Neuronal stem cell (in vitro differentiated cells): ENCODE measurements at regions not wholly inside any gene's neighbourhood (a gene's known extent, or its start where the extent isn't known, plus 50 kb on each side); places are given as distances from the start of the nearest gene placed in this dataset.

Experiments
- DNase-seq: peaks from one replicate; pipeline ENCODE4 v3.0.0-alpha.2; 2013; ENCODE audit warnings: low spot score
- H2AFZ ChIP-seq: one replicate; pipeline ENCODE4 v1.6.1; 2013; ENCODE audit warnings: mild to moderate bottlenecking, low read length, inconsistent platforms
- H2AK5ac ChIP-seq: 2 replicates; pipeline ENCODE4 v1.6.1; 2013; ENCODE audit warnings: low read depth, mild to moderate bottlenecking, inconsistent platforms, low read length, moderate library complexity, mixed read lengths
- H2BK120ac ChIP-seq: 2 replicates; pipeline ENCODE4 v1.6.1; 2013; ENCODE audit warnings: low read depth, mild to moderate bottlenecking, inconsistent platforms, low read length, moderate library complexity, mixed read lengths
- H2BK12ac ChIP-seq: one replicate; pipeline ENCODE4 v1.6.1; 2013; ENCODE audit warnings: low read length, inconsistent platforms
- H2BK15ac ChIP-seq: 2 replicates; pipeline ENCODE4 v1.6.1; 2013; ENCODE audit warnings: mild to moderate bottlenecking, low read length, inconsistent platforms, mixed read lengths
- H2BK5ac ChIP-seq: one replicate; pipeline ENCODE4 v1.6.1; 2013; ENCODE audit warnings: inconsistent platforms, mild to moderate bottlenecking, low read length, moderate library complexity
- H3K14ac ChIP-seq: one replicate; pipeline ENCODE4 v1.6.1; 2013; ENCODE audit warnings: low read length, inconsistent platforms
- H3K18ac ChIP-seq: 2 replicates; pipeline ENCODE4 v1.6.1; 2013; ENCODE audit warnings: low read length, inconsistent platforms
- H3K23ac ChIP-seq: 2 replicates; pipeline ENCODE4 v1.6.1; 2013; ENCODE audit warnings: low read depth, mild to moderate bottlenecking, mixed read lengths, low read length, inconsistent platforms; ENCODE audit not compliant: poor library complexity
- H3K27ac ChIP-seq: replicated peaks from 3 replicates; pipeline ENCODE4 v1.5.1; 2013; ENCODE audit warnings: low read length, inconsistent platforms
- H3K27me3 ChIP-seq, 3 experiments: 2 replicates each; pipeline ENCODE4 v1.6.1; 2013; ENCODE audit warnings: low read length in 3 of 3, mild to moderate bottlenecking in 2 of 3, inconsistent platforms in 1 of 3, low read depth in 1 of 3, mixed read lengths in 1 of 3, moderate library complexity in 1 of 3; ENCODE audit not compliant: control insufficient read depth in 3 of 3, insufficient read depth in 3 of 3
- H3K36me3 ChIP-seq, 2 donors: replicated peaks in 1 of 2; 2 replicates each; pipeline ENCODE4 v1.6.1; 2013; ENCODE audit warnings: low read length in 2 of 2; ENCODE audit not compliant: control insufficient read depth in 2 of 2, insufficient read depth in 2 of 2
- H3K4ac ChIP-seq: 2 replicates; pipeline ENCODE4 v1.6.1; 2013; ENCODE audit warnings: inconsistent platforms, mild to moderate bottlenecking, low read length, moderate library complexity
- H3K4me1 ChIP-seq, 2 donors: 1 replicate in 1 of 2; 2 replicates in 1 of 2; pipeline ENCODE4 v1.6.1; 2013; ENCODE audit warnings: low read length in 2 of 2, low read depth in 1 of 2; ENCODE audit not compliant: control insufficient read depth in 2 of 2, insufficient read depth in 1 of 2
- H3K4me2 ChIP-seq: one replicate; pipeline ENCODE4 v1.6.1; 2013; ENCODE audit warnings: mild to moderate bottlenecking, low read length, inconsistent platforms; ENCODE audit not compliant: insufficient read depth, poor library complexity, severe bottlenecking
- H3K4me3 ChIP-seq, 2 donors: 2 replicates each; pipeline ENCODE4 v1.5.1; 2013; ENCODE audit warnings: low read length in 2 of 2, mild to moderate bottlenecking in 2 of 2, inconsistent platforms in 1 of 2, moderate library complexity in 1 of 2
- H3K79me1 ChIP-seq: one replicate; pipeline ENCODE4 v1.6.1; 2013; ENCODE audit warnings: low read depth, mild to moderate bottlenecking, inconsistent platforms, low read length, moderate library complexity
- H3K9ac ChIP-seq: one replicate; pipeline ENCODE4 v1.6.1; 2013; ENCODE audit warnings: mild to moderate bottlenecking, low read depth, low read length, inconsistent platforms; ENCODE audit not compliant: poor library complexity
- H3K9me3 ChIP-seq, 2 donors: replicated peaks in 1 of 2; 2 replicates each; pipeline versions ENCODE3 to v1.6.1; 2013; ENCODE audit warnings: low read length in 2 of 2, mild to moderate bottlenecking in 2 of 2, inconsistent platforms in 1 of 2, low read depth in 1 of 2, mixed read lengths in 1 of 2, moderate library complexity in 1 of 2; ENCODE audit not compliant: control insufficient read depth in 2 of 2, insufficient read depth in 1 of 2
- H4K8ac ChIP-seq: one replicate; pipeline ENCODE4 v1.6.1; 2013; ENCODE audit warnings: low read depth, mild to moderate bottlenecking, inconsistent platforms, low read length, moderate library complexity
- H4K91ac ChIP-seq: one replicate; pipeline ENCODE4 v1.6.1; 2013; ENCODE audit warnings: low read length, low read depth, mild to moderate bottlenecking, inconsistent platforms; ENCODE audit not compliant: poor library complexity
- WGBS, 2 donors: extraction: QIAGEN DNeasy Blood & Tissue Kit; methylation state at CpG; one replicate each; pipeline ENCODE4 v1.1.7; 2013; ENCODE audit warnings: missing lambda C conversion rate in 2 of 2, mixed read lengths in 1 of 2; ENCODE audit not compliant: insufficient read length in 2 of 2, insufficient replicate concordance in 1 of 2; ENCODE audit errors: extremely low coverage in 2 of 2; 5-methylcytosine and 5-hydroxymethylcytosine counted together

GRCh38 chr1:67945733-67946374 lies 104.6 kb downstream of the DIRAS3 start:
- H3K36me3 ChIP-seq, result no peaks in the 10 kb centered on the region
- H3K4me2 ChIP-seq, result no peak overlapping the region
- no peak overlapping the region for H4K91ac ChIP-seq
- no peak overlapping the region for H2BK5ac ChIP-seq
- no peak overlapping the region for H3K4ac ChIP-seq
- no peak overlapping the region for H4K8ac ChIP-seq
- H2BK15ac ChIP-seq, result no peak overlapping the region
- no peak overlapping the region for H3K4me3 ChIP-seq
- H3K79me1 ChIP-seq, result no peaks in the 10 kb centered on the region
- no peak overlapping the region for H2BK120ac ChIP-seq
- H3K9ac ChIP-seq, result no peak overlapping the region
- peak overlapping the region; percentile 70 for H2AFZ ChIP-seq
- peaks cover 0 to 4% of the 10 kb centered on the region in 2 donors for H3K9me3 ChIP-seq
- no peak overlapping the region for H3K27ac ChIP-seq
- no peak overlapping the region for H3K18ac ChIP-seq
- H3K4me1 ChIP-seq, result peaks cover 3 to 42% of the 10 kb centered on the region in 2 donors
- H3K27me3 ChIP-seq, result no peaks in the 10 kb centered on the region
- no peak overlapping the region for H3K14ac ChIP-seq
- no CpG with 5 or more reads among the region's 7 CpGs for WGBS, 2 donors
- H2BK12ac ChIP-seq, result no peak overlapping the region
- no peak overlapping the region for H3K23ac ChIP-seq
- H2AK5ac ChIP-seq, result no peak overlapping the region
- DNase-seq, result no peak

DNA sequence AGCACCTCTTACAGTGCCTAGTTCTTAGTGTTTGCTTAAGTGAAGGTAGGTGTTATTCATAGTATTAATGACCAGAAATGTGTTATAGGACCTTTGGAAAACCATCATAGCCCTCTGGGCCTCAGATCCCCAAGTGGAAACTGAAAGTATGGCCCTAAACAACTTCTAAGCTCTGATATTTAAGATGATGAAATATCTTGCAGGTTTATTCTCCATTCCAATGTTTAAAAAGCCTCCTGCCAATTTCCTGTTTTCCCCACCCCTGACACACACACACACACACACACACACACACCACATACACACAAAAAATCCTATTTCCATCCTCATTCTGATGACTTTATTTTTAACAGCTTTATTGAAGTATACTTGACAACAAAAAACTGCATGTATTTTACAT lies 108.2 kb downstream of the DIRAS3 start:
- Histone ChIP-seq H3K23ac (no peak overlapping the region), H3K27ac (no peak overlapping the region), H2BK5ac (no peak overlapping the region), H2BK120ac (no peak overlapping the region), H3K4me1 (peaks cover 7 to 34% of the 10 kb centered on the region in 2 donors), H2AK5ac (no peak overlapping the region), H2AFZ (no peak overlapping the region), H2BK15ac (no peak overlapping the region), H3K36me3 (no peaks in the 10 kb centered on the region), H3K18ac (no peak overlapping the region), H2BK12ac (no peak overlapping the region), H3K27me3 (no peaks in the 10 kb centered on the region), H4K8ac (no peak overlapping the region), H4K91ac (no peak overlapping the region), H3K79me1 (no peaks in the 10 kb centered on the region), H3K14ac (no peak overlapping the region), H3K4me2 (no peak overlapping the region), H3K9ac (no peak overlapping the region), H3K4me3 (no peak overlapping the region), H3K9me3 (peaks cover 0 to 4% of the 10 kb centered on the region in 2 donors), H3K4ac (no peak overlapping the region)
- no peak for DNase-seq

DNA sequence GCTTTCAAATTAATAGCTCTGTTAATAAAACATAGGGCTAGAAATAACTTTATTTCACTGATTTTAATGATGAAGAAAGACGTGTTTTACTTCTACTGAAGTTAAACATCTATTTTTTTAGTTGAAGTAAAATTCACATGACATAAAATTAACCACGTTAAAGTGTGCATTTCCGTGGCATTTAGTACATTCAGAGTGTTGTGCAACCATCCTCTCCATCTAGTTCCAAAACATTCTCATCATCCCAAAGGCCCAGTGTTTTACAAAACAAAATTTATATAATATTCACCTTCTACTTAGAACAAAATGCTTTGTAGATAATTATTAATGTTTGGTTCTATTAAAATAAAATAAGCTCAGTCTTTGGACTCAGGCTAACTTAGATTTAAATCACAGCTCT lies 108.5 kb upstream of the GNG12 start:
- Histone ChIP-seq H3K4me2 (no peak overlapping the region), H2AK5ac (no peak overlapping the region), H4K91ac (no peak overlapping the region), H3K27ac (no peak overlapping the region), H3K18ac (no peak overlapping the region), H4K8ac (no peak overlapping the region), H2BK12ac (no peak overlapping the region), H3K27me3 (no peaks in the 10 kb centered on the region), H2BK15ac (no peak overlapping the region), H2BK120ac (no peak overlapping the region), H3K4ac (no peak overlapping the region), H3K36me3 (no peaks in the 10 kb centered on the region), H2BK5ac (no peak overlapping the region), H3K23ac (no peak overlapping the region), H3K14ac (no peak overlapping the region), H3K4me1 (peaks cover 9 to 30% of the 10 kb centered on the region in 2 donors), H3K9ac (no peak overlapping the region), H3K79me1 (no peaks in the 10 kb centered on the region), H2AFZ (no peak overlapping the region), H3K4me3 (no peak overlapping the region), H3K9me3 (peaks cover 0 to 4% of the 10 kb centered on the region in 2 donors)
- no peak for DNase-seq
- WGBS, 2 donors, result no CpG with 5 or more reads among the region's 3 CpGs

- Histone ChIP-seq H3K14ac (no peak overlapping the region), H4K91ac (no peak overlapping the region), H2BK120ac (no peak overlapping the region), H2AFZ (peak overlapping the region; percentile 46), H3K36me3 (no peaks in the 10 kb centered on the region), H3K23ac (no peak overlapping the region), H3K79me1 (no peaks in the 10 kb centered on the region), H3K4ac (no peak overlapping the region), H3K4me1 (peaks cover 9 to 24% of the 10 kb centered on the region in 2 donors), H2AK5ac (no peak overlapping the region), H2BK5ac (no peak overlapping the region), H3K18ac (no peak overlapping the region), H3K4me3 (no peak overlapping the region), H3K9ac (no peak overlapping the region), H3K27me3 (no peaks in the 10 kb centered on the region), H3K27ac (no peak overlapping the region), H3K4me2 (no peak overlapping the region), H2BK15ac (no peak overlapping the region), H3K9me3 (peaks cover 0 to 4% of the 10 kb centered on the region in 2 donors), H4K8ac (no peak overlapping the region), H2BK12ac (no peak overlapping the region)
- DNase-seq, result no peak
- WGBS, 2 donors, result no CpG with 5 or more reads among the region's 4 CpGs
Observed at GRCh38 chr1:67941155-67941554, 107.9 kb upstream of the GNG12 start.
